GM12874 (cell line): ENCODE measurements at regions not wholly inside any gene's neighbourhood (a gene's known extent, or its start where the extent isn't known, plus 50 kb on each side); places are given as distances from the start of the nearest gene placed in this dataset.

Experiments used
- TF ChIP-seq, protein P1 (sequence below): IDR thresholded peaks from 2 replicates; pipeline ENCODE4 v1.5.1; 2011; ENCODE audit warnings: low read depth, mild to moderate bottlenecking, control low read depth, low read length, moderate library complexity; ENCODE audit not compliant: insufficient read depth

DNA sequence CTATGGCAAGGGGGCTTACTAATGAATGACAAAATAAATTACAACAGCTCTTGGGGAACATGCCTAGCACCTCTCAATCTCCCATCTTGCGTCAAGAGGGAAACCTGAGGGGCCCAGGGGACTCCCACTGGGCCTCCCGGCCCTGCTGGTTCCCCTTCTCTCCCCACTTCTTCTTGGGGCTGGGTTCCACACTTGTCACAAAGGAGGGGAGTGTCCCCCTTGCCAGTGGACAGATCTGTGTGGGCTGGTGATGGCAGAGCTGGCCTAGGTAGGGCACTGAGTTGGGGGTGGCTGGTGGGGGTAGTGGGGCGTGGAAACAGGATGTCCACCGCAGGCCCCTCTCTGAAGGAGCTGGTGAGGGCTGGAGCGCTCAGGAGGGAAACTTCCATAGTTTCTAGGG lies 184.0 kb upstream of the HAAO start:
- TF ChIP-seq, protein P1, sequence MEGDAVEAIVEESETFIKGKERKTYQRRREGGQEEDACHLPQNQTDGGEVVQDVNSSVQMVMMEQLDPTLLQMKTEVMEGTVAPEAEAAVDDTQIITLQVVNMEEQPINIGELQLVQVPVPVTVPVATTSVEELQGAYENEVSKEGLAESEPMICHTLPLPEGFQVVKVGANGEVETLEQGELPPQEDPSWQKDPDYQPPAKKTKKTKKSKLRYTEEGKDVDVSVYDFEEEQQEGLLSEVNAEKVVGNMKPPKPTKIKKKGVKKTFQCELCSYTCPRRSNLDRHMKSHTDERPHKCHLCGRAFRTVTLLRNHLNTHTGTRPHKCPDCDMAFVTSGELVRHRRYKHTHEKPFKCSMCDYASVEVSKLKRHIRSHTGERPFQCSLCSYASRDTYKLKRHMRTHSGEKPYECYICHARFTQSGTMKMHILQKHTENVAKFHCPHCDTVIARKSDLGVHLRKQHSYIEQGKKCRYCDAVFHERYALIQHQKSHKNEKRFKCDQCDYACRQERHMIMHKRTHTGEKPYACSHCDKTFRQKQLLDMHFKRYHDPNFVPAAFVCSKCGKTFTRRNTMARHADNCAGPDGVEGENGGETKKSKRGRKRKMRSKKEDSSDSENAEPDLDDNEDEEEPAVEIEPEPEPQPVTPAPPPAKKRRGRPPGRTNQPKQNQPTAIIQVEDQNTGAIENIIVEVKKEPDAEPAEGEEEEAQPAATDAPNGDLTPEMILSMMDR: no peak

DNA sequence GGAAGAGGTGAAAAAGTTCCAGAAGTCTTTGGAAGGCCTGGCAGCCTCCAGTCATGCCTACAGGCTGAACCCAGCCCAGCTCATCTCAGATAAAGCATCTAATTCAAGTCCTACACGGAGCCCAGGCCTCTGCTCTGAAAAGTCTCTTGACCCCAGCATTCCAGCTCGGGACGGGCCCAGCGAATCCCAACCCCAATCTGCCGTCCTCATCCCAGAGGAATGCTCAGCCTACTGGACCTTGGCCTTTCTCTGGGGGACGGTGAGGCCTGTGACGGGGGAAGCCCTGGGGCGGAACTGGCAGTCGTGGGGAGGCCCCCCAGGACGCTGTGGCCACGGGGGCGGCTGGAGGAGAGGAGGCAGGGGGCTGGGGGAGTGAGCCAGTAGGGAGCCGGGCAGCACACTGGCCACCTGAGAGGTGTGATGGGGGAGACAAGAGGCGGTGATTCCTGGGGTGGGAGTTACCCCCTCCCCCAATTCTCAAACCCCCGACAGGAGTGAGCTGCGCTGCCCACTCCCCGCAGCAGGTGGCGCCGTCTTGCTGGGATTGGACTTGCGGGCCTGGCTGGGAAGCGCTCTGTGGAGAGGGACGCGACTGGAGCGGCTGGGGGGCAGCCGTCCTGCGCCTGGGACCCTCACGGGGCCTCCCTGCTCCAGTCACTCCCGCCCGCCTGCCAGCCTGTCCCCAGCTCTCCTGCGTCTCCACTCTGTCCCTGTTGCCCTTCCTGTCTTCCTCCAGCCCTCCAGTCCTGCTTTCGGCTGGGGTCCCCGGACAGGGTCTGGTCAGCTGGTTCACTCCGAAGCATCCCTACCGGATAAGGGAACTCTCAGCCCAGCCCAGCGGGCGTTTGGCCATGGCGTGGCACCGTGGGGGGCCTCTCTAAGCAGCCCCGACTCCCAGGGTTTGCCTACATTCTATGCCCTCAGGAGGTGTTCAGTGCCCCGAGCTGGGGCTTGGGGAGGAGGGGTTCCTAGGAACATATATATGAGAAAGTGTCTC lies 182.6 kb upstream of the HAAO start:
- TF ChIP-seq, protein P1: peak; percentile 94

DNA sequence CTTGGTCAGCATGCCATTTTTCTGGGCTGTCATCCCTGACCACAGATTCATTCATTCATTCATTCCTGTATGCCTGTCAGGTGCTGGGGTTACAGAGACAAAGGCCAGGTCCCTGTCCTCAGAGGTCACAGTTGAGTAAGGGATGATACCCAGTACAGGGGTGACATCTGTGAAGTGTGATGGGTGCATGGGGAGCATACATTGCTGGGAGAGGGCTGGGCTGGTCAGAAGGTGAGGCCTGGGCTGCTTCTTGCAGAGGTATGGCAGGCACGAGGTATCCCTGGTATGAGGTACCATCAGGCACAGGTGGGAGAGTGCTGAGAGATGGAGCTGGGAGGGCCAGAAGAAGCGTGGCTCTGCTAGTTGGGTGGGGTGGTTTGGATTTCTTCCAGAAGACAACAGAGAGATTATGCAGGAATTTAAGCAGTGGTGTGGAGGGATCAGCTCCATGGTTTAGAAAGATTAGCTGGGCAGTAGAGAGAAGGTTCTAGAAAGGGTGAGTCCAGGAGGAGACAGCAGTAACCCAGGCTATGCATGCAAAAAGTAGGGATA lies 181.9 kb upstream of the HAAO start:
- TF ChIP-seq, protein P1: no peak

DNA sequence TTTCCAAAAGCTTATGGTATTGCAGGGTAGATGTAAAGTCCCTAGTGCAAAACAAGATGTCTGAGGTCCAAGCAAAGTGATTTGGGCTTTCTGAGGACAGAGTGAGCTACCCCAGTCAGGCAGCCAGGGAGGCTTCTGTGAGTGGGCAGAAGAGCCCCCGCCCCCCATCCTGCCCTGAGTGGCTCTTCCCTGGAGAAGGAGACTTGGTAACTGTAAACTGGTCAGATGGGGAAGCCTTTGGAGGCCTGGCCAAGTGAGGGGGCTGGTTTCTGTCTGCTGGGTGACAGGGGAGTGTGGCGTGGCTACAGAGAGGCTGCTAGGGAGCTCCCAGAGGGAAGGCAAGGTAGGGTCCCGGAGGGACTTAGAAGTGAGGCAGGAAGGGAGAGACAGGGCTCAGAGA lies 181.3 kb upstream of the HAAO start:
- TF ChIP-seq, protein P1: no peak

DNA sequence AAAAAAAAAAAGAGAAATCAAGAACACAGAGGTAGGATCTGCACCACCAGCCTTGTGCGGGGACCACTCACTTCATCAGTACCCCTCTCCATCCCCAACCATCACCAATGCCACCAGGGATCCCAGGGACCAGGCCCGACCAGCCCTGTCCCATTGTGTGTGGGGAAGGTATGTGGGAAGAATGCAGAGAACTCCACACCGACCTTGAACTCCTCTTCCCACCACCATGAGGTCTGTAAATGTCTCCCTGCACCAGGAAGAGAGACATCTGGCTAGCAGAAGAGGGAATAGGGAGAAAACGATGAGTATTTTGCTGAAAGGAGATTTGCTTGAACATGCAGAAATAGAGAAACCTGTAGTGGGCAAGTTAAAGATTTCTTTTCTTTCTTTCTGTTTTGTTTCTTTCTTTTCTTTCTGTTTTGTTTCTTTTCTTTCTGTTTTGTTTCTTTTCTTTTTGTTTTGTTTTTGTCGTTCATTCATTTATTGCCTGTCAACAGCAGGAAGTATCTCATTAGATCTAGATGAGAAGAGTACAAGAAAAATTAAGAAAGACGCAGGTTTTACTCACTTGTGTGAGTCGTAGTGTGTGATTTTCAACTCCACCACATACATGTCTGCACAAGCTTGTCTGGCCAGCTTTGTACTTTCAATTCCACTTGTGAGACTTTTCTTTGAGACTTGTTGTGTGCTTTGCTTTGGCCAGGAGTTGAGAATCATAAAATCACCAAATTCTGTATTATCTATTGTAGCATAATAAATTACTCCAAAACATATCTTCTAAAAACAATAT lies 179.8 kb upstream of the HAAO start:
- TF ChIP-seq, protein P1: no peak

DNA sequence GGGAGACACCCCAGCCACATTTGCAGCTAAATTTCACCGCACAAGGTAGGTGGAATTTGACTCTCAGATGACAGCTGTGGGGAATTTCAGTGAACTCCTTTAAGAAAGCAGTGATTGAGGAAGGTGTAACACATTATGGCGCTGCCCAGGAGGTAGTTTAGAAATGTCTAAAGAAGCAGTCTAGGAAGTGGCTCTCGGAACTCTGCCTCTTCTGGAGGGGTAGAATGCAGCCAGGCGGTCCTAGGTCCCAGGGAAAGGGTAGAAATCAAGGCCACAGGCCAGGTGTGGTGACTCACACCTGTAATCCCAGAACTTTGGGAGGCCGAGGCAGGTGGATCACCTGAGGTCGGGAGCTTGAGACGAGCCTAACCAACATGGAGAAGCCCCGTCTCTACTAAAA lies 179.0 kb upstream of the HAAO start:
- TF ChIP-seq, protein P1: no peak

DNA sequence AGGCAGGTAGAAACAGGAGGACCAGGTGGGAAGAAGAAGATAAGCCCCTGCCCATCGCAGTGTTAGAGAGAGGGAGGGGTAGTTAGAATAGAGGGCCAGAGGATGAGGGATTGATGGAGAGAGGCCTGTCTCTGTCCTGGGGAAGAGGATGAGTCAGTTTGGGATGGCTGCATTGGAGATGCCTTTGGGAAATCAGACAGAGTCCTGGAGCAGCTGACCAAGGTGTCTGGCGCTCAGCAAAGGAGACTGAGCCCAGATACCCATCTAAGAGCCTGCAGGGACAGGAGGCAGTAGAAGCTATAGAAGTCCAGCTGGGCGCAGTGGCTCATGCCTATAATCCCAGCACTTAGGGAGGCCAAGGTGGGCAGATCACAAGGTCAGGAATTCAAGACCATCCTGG lies 177.8 kb upstream of the HAAO start:
- TF ChIP-seq, protein P1: no peak
